Fibroblast of lung (primary cell): ENCODE measurements at regions not wholly inside any gene's neighbourhood (a gene's known extent, or its start where the extent isn't known, plus 50 kb on each side); places are given as distances from the start of the nearest gene placed in this dataset.

Experiments used
- DNase-seq, 2 donors: peaks; one replicate each; pipeline versions ENCODE4 v3.0.0 to v3.0.0-alpha.2; 2010; ENCODE audit warnings: low read depth in 2 of 2
- H2AFZ ChIP-seq: 2 replicates; pipeline ENCODE4 v1.5.1; 2012; ENCODE audit warnings: low read length, control low read depth, inconsistent platforms
- H3K27ac ChIP-seq: 2 replicates; pipeline ENCODE4 v1.5.1; 2011; ENCODE audit warnings: low read length, control low read depth; ENCODE audit not compliant: insufficient read depth
- H3K27me3 ChIP-seq: 2 replicates; pipeline ENCODE4 v1.5.1; 2011; ENCODE audit warnings: mild to moderate bottlenecking, low read length; ENCODE audit not compliant: control insufficient read depth, insufficient read depth
- H3K36me3 ChIP-seq: 2 replicates; pipeline ENCODE4 v1.5.1; 2011; ENCODE audit warnings: low read length; ENCODE audit not compliant: control insufficient read depth, insufficient read depth
- H3K4me1 ChIP-seq: 2 replicates; pipeline ENCODE4 v1.5.1; 2011; ENCODE audit warnings: low read length; ENCODE audit not compliant: control insufficient read depth, insufficient read depth; ENCODE audit errors: extremely low read depth
- H3K4me2 ChIP-seq: 2 replicates; pipeline ENCODE4 v1.5.1; 2011; ENCODE audit warnings: low read length, control low read depth; ENCODE audit not compliant: insufficient read depth; ENCODE audit errors: extremely low read depth
- H3K4me3 ChIP-seq, 4 experiments: fragments of 200-600 bp in 1 of 4; sonication (generic) in 1 of 4; replicated peaks in 1 of 4; 2 replicates each; pipeline ENCODE4 v1.5.1; 2011 to 2016; ENCODE audit warnings: low read length in 4 of 4, low read depth in 3 of 4, mild to moderate bottlenecking in 3 of 4, control low read depth in 2 of 4, inconsistent platforms in 1 of 4, mixed read lengths in 1 of 4; ENCODE audit not compliant: insufficient read depth in 1 of 4; ENCODE audit errors: control extremely low read depth in 1 of 4
- H3K79me2 ChIP-seq: 2 replicates; pipeline ENCODE4 v1.5.1; 2012; ENCODE audit warnings: mild to moderate bottlenecking, low read length, inconsistent platforms; ENCODE audit not compliant: control insufficient read depth, insufficient read depth
- H3K9ac ChIP-seq: 2 replicates; pipeline ENCODE4 v1.5.1; 2011; ENCODE audit warnings: mild to moderate bottlenecking, low read length, control low read depth; ENCODE audit not compliant: insufficient read depth
- H3K9me3 ChIP-seq: 2 replicates; pipeline ENCODE4 v1.5.1; 2012; ENCODE audit warnings: low read depth, low read length; ENCODE audit not compliant: control insufficient read depth, insufficient read depth
- H4K20me1 ChIP-seq: 2 replicates; pipeline ENCODE4 v1.5.1; 2011; ENCODE audit warnings: low read length; ENCODE audit not compliant: control insufficient read depth, insufficient read depth; ENCODE audit errors: extremely low read depth
- CTCF ChIP-seq, 2 donors: IDR thresholded peaks in 1 of 2; conservative IDR thresholded peaks in 1 of 2; 1 replicate in 1 of 2; 2 replicates in 1 of 2; pipeline ENCODE4 v1.5.1; 2011 to 2012; ENCODE audit warnings: low read length in 2 of 2, control low read depth in 1 of 2, inconsistent platforms in 1 of 2, low read depth in 1 of 2, mild to moderate bottlenecking in 1 of 2
- EZH2 ChIP-seq: IDR thresholded peaks from 2 replicates; pipeline ENCODE4 v1.5.1; 2012; ENCODE audit warnings: low read length, control low read depth, mild to moderate bottlenecking; ENCODE audit errors: missing control alignments

GRCh38 chr6:73943930-73944652 is 248.1 kb downstream of the CD109 start:
- no peak for DNase-seq
- no peaks in the 10 kb centered on the region for H3K9me3 ChIP-seq
- H3K27ac ChIP-seq, result no peak overlapping the region
- H3K4me1 ChIP-seq, result no peaks in the 10 kb centered on the region
- H3K27me3 ChIP-seq, result no peaks in the 10 kb centered on the region
- no peak overlapping the region for H2AFZ ChIP-seq
- no peak overlapping the region for H3K9ac ChIP-seq
- no peaks in the 10 kb centered on the region for H4K20me1 ChIP-seq
- no peaks in the 10 kb centered on the region for H3K79me2 ChIP-seq
- H3K36me3 ChIP-seq, result no peaks in the 10 kb centered on the region
- no peak overlapping the region for H3K4me2 ChIP-seq
- no peak for TF ChIP-seq EZH2
- no peak for TF ChIP-seq CTCF (conservative IDR thresholded peaks at IDR 0.05 in 1 of 2, IDR thresholded peaks at IDR 0.05 in 1 of 2; ENCODE audit: low read depth in 1 of 2, low read length in 2 of 2)
- no peak overlapping the region for H3K4me3 ChIP-seq

- no peak overlapping the region for H3K9ac ChIP-seq
- H3K9me3 ChIP-seq, result no peaks in the 10 kb centered on the region
- no peak overlapping the region for H3K4me3 ChIP-seq
- no peaks in the 10 kb centered on the region for H4K20me1 ChIP-seq
- H3K27ac ChIP-seq, result no peak overlapping the region
- no peaks in the 10 kb centered on the region for H3K4me1 ChIP-seq
- DNase-seq, result no peak
- no peak overlapping the region for H2AFZ ChIP-seq
- no peaks in the 10 kb centered on the region for H3K27me3 ChIP-seq
- no peaks in the 10 kb centered on the region for H3K79me2 ChIP-seq
- TF ChIP-seq CTCF (conservative IDR thresholded peaks at IDR 0.05 in 1 of 2, IDR thresholded peaks at IDR 0.05 in 1 of 2; ENCODE audit: low read depth in 1 of 2, low read length in 2 of 2) (no peak), EZH2 (no peak)
- H3K4me2 ChIP-seq, result no peak overlapping the region
- H3K36me3 ChIP-seq, result no peaks in the 10 kb centered on the region
Measured at GRCh38 chr6:73943411-73943810, 247.4 kb downstream of the CD109 start.

- no peaks in the 10 kb centered on the region for H3K79me2 ChIP-seq
- H3K27ac ChIP-seq, result no peak overlapping the region
- peak; percentile 9 to 16 for DNase-seq
- H4K20me1 ChIP-seq, result no peaks in the 10 kb centered on the region
- H3K27me3 ChIP-seq, result no peaks in the 10 kb centered on the region
- H2AFZ ChIP-seq, result no peak overlapping the region
- H3K4me3 ChIP-seq, result no peak overlapping the region
- H3K9ac ChIP-seq, result no peak overlapping the region
- no peak overlapping the region for H3K4me2 ChIP-seq
- no peaks in the 10 kb centered on the region for H3K4me1 ChIP-seq
- no peaks in the 10 kb centered on the region for H3K9me3 ChIP-seq
- TF ChIP-seq CTCF (conservative IDR thresholded peaks at IDR 0.05 in 1 of 2, IDR thresholded peaks at IDR 0.05 in 1 of 2; ENCODE audit: low read depth in 1 of 2, low read length in 2 of 2) (no peak), EZH2 (no peak)
- H3K36me3 ChIP-seq, result no peaks in the 10 kb centered on the region
Measured at GRCh38 chr6:73942592-73943186, 246.7 kb downstream of the CD109 start.
